ENCODE measurements at regions not wholly inside any gene's neighbourhood (a gene's known extent, or its start where the extent isn't known, plus 50 kb on each side); places are given as distances from the start of the nearest gene placed in this dataset.
"Not testable (repeated sequence)": the region's sequence is repeated elsewhere in the genome, so short reads cannot be mapped to it uniquely, and the experiment has no call there.

DNA sequence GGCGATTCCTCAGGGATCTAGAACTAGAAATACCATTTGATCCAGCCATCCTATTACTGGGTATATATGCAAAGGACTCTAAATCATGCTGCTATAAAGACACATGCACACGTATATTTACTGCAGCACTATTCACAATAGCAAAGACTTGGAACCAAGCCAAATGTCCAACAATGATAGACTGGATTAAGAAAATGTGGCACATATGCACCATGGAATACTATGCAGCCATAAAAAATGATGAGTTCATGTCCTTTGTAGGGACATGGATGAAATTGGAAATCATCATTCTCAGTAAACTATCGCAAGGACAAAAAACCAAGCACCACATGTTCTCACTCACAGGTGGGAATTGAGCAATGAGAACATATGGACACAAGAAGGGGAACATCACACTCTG is 93.1 kb upstream of the NT5E start:
- TF ChIP-seq, protein P1, sequence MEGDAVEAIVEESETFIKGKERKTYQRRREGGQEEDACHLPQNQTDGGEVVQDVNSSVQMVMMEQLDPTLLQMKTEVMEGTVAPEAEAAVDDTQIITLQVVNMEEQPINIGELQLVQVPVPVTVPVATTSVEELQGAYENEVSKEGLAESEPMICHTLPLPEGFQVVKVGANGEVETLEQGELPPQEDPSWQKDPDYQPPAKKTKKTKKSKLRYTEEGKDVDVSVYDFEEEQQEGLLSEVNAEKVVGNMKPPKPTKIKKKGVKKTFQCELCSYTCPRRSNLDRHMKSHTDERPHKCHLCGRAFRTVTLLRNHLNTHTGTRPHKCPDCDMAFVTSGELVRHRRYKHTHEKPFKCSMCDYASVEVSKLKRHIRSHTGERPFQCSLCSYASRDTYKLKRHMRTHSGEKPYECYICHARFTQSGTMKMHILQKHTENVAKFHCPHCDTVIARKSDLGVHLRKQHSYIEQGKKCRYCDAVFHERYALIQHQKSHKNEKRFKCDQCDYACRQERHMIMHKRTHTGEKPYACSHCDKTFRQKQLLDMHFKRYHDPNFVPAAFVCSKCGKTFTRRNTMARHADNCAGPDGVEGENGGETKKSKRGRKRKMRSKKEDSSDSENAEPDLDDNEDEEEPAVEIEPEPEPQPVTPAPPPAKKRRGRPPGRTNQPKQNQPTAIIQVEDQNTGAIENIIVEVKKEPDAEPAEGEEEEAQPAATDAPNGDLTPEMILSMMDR (IDR thresholded peaks at IDR 0.05; ENCODE audit: low read depth, low read length, missing input control), result not testable (repeated sequence)
- TF ChIP-seq, protein P2, sequence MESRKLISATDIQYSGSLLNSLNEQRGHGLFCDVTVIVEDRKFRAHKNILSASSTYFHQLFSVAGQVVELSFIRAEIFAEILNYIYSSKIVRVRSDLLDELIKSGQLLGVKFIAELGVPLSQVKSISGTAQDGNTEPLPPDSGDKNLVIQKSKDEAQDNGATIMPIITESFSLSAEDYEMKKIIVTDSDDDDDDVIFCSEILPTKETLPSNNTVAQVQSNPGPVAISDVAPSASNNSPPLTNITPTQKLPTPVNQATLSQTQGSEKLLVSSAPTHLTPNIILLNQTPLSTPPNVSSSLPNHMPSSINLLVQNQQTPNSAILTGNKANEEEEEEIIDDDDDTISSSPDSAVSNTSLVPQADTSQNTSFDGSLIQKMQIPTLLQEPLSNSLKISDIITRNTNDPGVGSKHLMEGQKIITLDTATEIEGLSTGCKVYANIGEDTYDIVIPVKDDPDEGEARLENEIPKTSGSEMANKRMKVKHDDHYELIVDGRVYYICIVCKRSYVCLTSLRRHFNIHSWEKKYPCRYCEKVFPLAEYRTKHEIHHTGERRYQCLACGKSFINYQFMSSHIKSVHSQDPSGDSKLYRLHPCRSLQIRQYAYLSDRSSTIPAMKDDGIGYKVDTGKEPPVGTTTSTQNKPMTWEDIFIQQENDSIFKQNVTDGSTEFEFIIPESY (IDR thresholded peaks at IDR 0.05), result not testable (repeated sequence)
- TF ChIP-seq GABPA (IDR thresholded peaks at IDR 0.05 in 1 of 2, conservative IDR thresholded peaks at IDR 0.05 in 1 of 2); YY1 (IDR thresholded peaks at IDR 0.05): not testable (repeated sequence)
